ENCODE measurements at regions not wholly inside any gene's neighbourhood (a gene's known extent, or its start where the extent isn't known, plus 50 kb on each side); places are given as distances from the start of the nearest gene placed in this dataset.

DNA sequence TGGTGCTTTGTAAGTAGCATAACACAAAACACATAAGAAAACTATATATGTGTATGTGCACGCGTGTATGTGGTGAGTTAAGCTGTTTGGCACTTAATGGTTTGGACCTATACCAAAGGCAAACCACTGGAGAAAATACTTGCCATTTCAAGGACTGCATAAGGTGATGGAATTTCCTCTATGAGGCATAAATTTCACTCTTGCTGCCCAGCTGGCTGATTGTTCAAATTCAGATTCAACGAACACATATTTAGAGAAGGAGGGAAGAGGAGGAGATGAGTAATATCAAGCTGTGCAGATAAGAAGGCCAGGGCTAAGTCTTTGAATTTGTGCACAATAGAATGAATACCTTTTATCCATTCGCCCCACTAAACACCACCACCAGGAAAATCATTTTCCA is 470.6 kb upstream of the MPDZ start:
- ATAC-seq (no peak), DNase-seq (no peak)
- H3K27ac ChIP-seq: no peak overlapping the region
- no peak for TF ChIP-seq CTCF (IDR thresholded peaks at IDR 0.05)
- no peaks in the 10 kb centered on the region for H3K4me1 ChIP-seq
- WGBS, 3 donors: 90 to 93% (median 90%) methylated on average over 4 of the region's 4 CpGs
- H3K4me3 ChIP-seq: no peak overlapping the region
- intact Hi-C loops (cut with DNase I): no loop called here
- peaks cover 0 to 2% (median 0%) of the 10 kb centered on the region in 3 donors for H3K27me3 ChIP-seq (ENCODE audit: insufficient read depth in 3 of 3, low read length in 2 of 3)
- H3K36me3 ChIP-seq (ENCODE audit: insufficient read depth in 1 of 2, low read depth in 1 of 2): no peaks in the 10 kb centered on the region
- H3K9me3 ChIP-seq: no peaks in the 10 kb centered on the region

GRCh38 chr9:13746876-13747275 is 467.4 kb upstream of the MPDZ start:
- 74 to 83% (median 76%) methylated on average over 1 of the region's 1 CpG for WGBS, 3 donors
- H3K4me3 ChIP-seq: no peak overlapping the region
- intact Hi-C loops (cut with DNase I): no loop called here
- DNase-seq: no peak
- no peak for TF ChIP-seq CTCF (IDR thresholded peaks at IDR 0.05)
- H3K36me3 ChIP-seq (ENCODE audit: insufficient read depth in 1 of 2, low read depth in 1 of 2): no peaks in the 10 kb centered on the region
- H3K27me3 ChIP-seq (ENCODE audit: insufficient read depth in 3 of 3, low read length in 2 of 3): no peaks in the 10 kb centered on the region
- no peak for ATAC-seq
- no peaks in the 10 kb centered on the region for H3K4me1 ChIP-seq
- no peaks in the 10 kb centered on the region for H3K9me3 ChIP-seq
- no peak overlapping the region for H3K27ac ChIP-seq

DNA sequence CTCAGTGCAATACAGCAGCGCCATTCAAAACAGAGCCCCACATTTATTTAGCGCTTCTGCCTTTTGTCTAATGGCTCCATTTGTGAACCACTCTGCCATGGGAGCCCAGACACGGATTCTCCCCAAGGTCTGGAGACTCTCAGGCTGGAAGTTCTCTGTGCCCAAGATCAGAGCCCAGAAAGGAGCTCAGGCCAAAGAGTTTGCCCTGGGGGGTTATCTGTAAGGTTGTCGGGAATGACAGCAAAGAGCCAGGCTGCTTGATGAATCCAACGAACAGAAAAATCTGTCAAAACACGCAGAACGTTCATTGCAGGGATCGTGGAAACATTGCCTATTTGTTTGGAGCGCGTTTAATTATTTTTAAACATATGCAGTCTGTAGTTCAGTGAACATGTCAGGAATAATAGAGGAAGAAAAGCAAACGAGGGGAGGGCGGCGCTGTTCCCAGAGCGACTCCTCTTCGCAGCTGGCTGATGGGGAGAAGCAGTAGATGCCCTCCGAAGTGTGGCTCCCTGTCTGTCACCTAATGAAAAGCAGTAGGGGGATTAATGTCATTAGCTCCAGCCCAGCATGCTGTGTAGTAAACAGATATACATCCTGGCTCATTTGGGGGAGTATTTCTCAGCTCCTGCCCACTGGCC is 464.9 kb upstream of the MPDZ start:
- TF ChIP-seq CTCF (IDR thresholded peaks at IDR 0.05): no peak
- WGBS, 3 donors: 92 to 93% (median 93%) methylated on average over 16 of the region's 16 CpGs
- Histone ChIP-seq H3K4me1 (no peaks in the 10 kb centered on the region), H3K27ac (no peak overlapping the region), H3K27me3 (ENCODE audit: insufficient read depth in 3 of 3, low read length in 2 of 3) (no peaks in the 10 kb centered on the region), H3K9me3 (no peaks in the 10 kb centered on the region), H3K4me3 (no peak overlapping the region), H3K36me3 (ENCODE audit: insufficient read depth in 1 of 2, low read depth in 1 of 2) (no peaks in the 10 kb centered on the region)
- intact Hi-C loops (cut with DNase I): no loop called here
- ATAC-seq (no peak), DNase-seq (no peak)

- intact Hi-C loops (cut with DNase I): no loop called here
- H3K27ac ChIP-seq: no peak overlapping the region
- TF ChIP-seq CTCF (IDR thresholded peaks at IDR 0.05): no peak
- no peaks in the 10 kb centered on the region for H3K4me1 ChIP-seq
- H3K27me3 ChIP-seq (ENCODE audit: insufficient read depth in 3 of 3, low read length in 2 of 3): no peaks in the 10 kb centered on the region
- no peak overlapping the region for H3K4me3 ChIP-seq
- DNase-seq (no peak), ATAC-seq (no peak)
- no peaks in the 10 kb centered on the region for H3K36me3 ChIP-seq (ENCODE audit: insufficient read depth in 1 of 2, low read depth in 1 of 2)
- no peaks in the 10 kb centered on the region for H3K9me3 ChIP-seq
These were observed 458.4 kb upstream of the MPDZ start for GRCh38 chr9:13737885-13738284.

- Histone ChIP-seq H3K27ac (no peak overlapping the region), H3K36me3 (ENCODE audit: insufficient read depth in 1 of 2, low read depth in 1 of 2) (no peaks in the 10 kb centered on the region), H3K4me3 (no peak overlapping the region), H3K4me1 (no peaks in the 10 kb centered on the region), H3K27me3 (ENCODE audit: insufficient read depth in 3 of 3, low read length in 2 of 3) (no peaks in the 10 kb centered on the region), H3K9me3 (no peaks in the 10 kb centered on the region)
- no peak for TF ChIP-seq CTCF (IDR thresholded peaks at IDR 0.05)
- ATAC-seq (no peak), DNase-seq (no peak)
- WGBS, 3 donors: 80 to 88% (median 86%) methylated on average over 5 of the region's 5 CpGs
- intact Hi-C loops (cut with DNase I): no loop called here
These were observed 455.7 kb upstream of the MPDZ start for GRCh38 chr9:13735181-13735580.
